Central memory CD8-positive, alpha-beta T cell (primary cell): ENCODE measurements at regions not wholly inside any gene's neighbourhood (a gene's known extent, or its start where the extent isn't known, plus 50 kb on each side); places are given as distances from the start of the nearest gene placed in this dataset.
"Not testable (repeated sequence)": the region's sequence is repeated elsewhere in the genome, so short reads cannot be mapped to it uniquely, and the experiment has no call there.

Source experiments
- ATAC-seq: fragments of 150-1000 bp; cut with Tn5 transposase; replicated peaks from 2 replicates; pipeline ENCODE4 v1.10.0; 2022; ENCODE audit warnings: mild to moderate bottlenecking, moderate FRiP score, moderate number of reproducible peaks; ENCODE audit not compliant: poor library complexity, severe bottlenecking; ENCODE audit errors: extremely low read depth
- DNase-seq, 2 donors: peaks; one replicate each; pipeline ENCODE4 v3.0.0; 2021; ENCODE audit warnings: low spot score in 2 of 2
- H3K27ac Mint-ChIP-seq: one replicate; pipeline ENCODE4 v1.8.0; 2022; ENCODE audit warnings: low read depth, mild to moderate bottlenecking, moderate library complexity, mixed read lengths
- H3K27me3 Mint-ChIP-seq: one replicate; pipeline ENCODE4 v1.8.0; 2022; ENCODE audit warnings: mixed read lengths
- H3K36me3 Mint-ChIP-seq: one replicate; pipeline ENCODE4 v1.8.0; 2022; ENCODE audit warnings: mild to moderate bottlenecking, moderate library complexity, mixed read lengths; ENCODE audit not compliant: insufficient read depth
- H3K4me1 Mint-ChIP-seq: one replicate; pipeline ENCODE4 v1.8.0; 2022; ENCODE audit warnings: mixed read lengths
- H3K4me3 Mint-ChIP-seq: one replicate; pipeline ENCODE4 v1.8.0; 2022; ENCODE audit warnings: mild to moderate bottlenecking, moderate library complexity, mixed read lengths
- H3K9me3 Mint-ChIP-seq: one replicate; pipeline ENCODE4 v1.8.0; 2022; ENCODE audit warnings: mixed read lengths

GRCh38 chr7:66413379-66414114 lies 208.4 kb downstream of the TPST1 start:
- no peaks in the 10 kb centered on the region for H3K4me1 Mint-ChIP-seq
- H3K27me3 Mint-ChIP-seq, result no peaks in the 10 kb centered on the region
- peak; percentile 82 for ATAC-seq
- H3K4me3 Mint-ChIP-seq, result peak overlapping the region; percentile 68
- H3K36me3 Mint-ChIP-seq, result peaks cover 7% of the 10 kb centered on the region
- peak; percentile 55 to 68 for DNase-seq
- no peaks in the 10 kb centered on the region for H3K9me3 Mint-ChIP-seq
- H3K27ac Mint-ChIP-seq, result peak overlapping the region; percentile 51

GRCh38 chr7:66415659-66416265 lies 210.6 kb downstream of the TPST1 start:
- Mint-ChIP-seq H3K27me3 (no peaks in the 10 kb centered on the region), H3K4me1 (no peaks in the 10 kb centered on the region), H3K36me3 (peaks cover 7% of the 10 kb centered on the region), H3K4me3 (no peak overlapping the region), H3K27ac (no peak overlapping the region), H3K9me3 (no peaks in the 10 kb centered on the region)
- DNase-seq (no peak), ATAC-seq (no peak)

DNA sequence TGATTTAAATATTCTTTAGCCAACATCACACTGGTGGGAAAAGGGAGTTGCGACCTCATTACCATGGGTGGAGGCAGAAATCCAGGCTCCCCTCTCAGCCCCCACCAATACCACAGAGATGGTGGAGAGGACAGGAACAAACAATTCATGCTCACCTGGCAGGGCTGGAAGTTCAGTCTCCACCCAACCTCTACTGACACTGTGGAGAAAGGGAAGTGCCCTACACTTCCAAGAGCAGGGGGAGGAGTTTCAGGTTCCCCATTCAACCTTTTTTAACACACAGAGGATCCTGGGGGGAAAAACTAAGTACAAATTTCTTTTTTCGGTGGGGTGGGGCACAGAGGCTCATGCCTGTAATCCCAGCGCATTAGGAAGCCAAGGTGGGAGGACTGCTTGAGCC lies 210.1 kb upstream of the KCTD7 start:
- ATAC-seq (no peak), DNase-seq (no peak)
- no peaks in the 10 kb centered on the region for H3K4me1 Mint-ChIP-seq
- peaks cover 1% of the 10 kb centered on the region for H3K36me3 Mint-ChIP-seq
- no peak overlapping the region for H3K27ac Mint-ChIP-seq
- H3K9me3 Mint-ChIP-seq, result no peaks in the 10 kb centered on the region
- H3K27me3 Mint-ChIP-seq, result no peaks in the 10 kb centered on the region
- no peak overlapping the region for H3K4me3 Mint-ChIP-seq

DNA sequence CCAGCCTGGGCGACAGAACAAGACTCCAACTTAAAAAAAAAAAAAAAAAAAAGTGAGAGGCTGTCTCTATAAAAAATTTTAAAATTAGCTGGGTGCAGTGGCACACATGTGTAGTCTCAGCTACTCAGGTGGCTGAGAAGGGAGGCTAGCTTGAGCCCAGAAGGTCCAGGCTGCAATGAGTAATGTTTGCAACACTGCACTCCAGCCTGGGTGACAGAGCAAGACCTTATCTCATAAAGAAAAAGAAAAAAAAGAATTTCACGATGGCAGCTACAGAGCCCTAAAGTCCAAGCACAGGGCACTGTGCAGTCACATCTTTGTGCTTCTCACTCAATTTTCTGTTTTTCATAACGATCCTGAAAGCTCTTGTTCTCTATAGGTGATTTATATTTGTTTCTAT lies 209.5 kb upstream of the KCTD7 start:
- Mint-ChIP-seq H3K4me1 (no peaks in the 10 kb centered on the region), H3K36me3 (no peaks in the 10 kb centered on the region), H3K27ac (no peak overlapping the region), H3K4me3 (no peak overlapping the region), H3K9me3 (no peaks in the 10 kb centered on the region), H3K27me3 (no peaks in the 10 kb centered on the region)
- no peak for ATAC-seq
- DNase-seq, result no peak

DNA sequence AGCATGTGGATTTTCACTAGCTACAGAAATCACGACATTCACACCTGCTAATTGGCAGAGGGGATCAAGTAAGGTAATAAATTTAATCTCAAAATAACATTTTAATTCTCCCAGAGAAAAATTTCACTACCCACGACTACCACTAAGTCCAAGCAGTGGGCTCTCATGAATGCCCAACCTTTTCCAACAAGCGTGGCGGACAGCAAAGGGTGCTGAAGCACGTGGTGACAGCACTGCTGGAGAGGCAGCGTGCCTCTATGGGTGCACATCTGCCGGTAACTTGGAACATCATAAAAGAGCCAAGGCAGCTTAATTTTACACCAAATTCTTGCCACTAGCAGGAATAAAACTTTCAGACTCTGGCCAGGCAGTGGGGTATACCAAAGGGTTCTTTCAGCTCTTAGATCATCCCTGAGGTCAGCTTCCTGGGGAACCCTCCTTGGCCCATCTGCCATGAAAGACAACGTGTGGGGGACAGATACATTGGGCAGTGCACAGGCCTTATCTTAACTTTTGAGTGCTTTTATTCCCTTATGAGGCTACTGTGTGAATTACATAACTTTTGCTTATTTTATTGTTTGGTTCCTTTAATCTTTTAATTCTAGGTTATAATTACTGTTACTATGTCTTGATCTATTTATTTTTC lies 206.7 kb upstream of the KCTD7 start:
- no peak overlapping the region for H3K4me3 Mint-ChIP-seq
- no peak overlapping the region for H3K27ac Mint-ChIP-seq
- no peaks in the 10 kb centered on the region for H3K4me1 Mint-ChIP-seq
- ATAC-seq (no peak), DNase-seq (no peak)
- peaks cover 3% of the 10 kb centered on the region for H3K36me3 Mint-ChIP-seq
- H3K27me3 Mint-ChIP-seq, result no peaks in the 10 kb centered on the region
- no peaks in the 10 kb centered on the region for H3K9me3 Mint-ChIP-seq

- DNase-seq (no peak), ATAC-seq (no peak)
- no peaks in the 10 kb centered on the region for H3K9me3 Mint-ChIP-seq
- H3K27me3 Mint-ChIP-seq, result no peaks in the 10 kb centered on the region
- H3K4me1 Mint-ChIP-seq, result no peaks in the 10 kb centered on the region
- no peak overlapping the region for H3K27ac Mint-ChIP-seq
- H3K4me3 Mint-ChIP-seq, result no peak overlapping the region
- H3K36me3 Mint-ChIP-seq, result peaks cover 3% of the 10 kb centered on the region
Measured at GRCh38 chr7:66423729-66424128, 205.0 kb upstream of the KCTD7 start.

GRCh38 chr7:66426332-66426731 lies 202.3 kb upstream of the KCTD7 start:
- H3K4me1 Mint-ChIP-seq, result no peaks in the 10 kb centered on the region
- H3K4me3 Mint-ChIP-seq, result no peak overlapping the region
- peaks cover 3% of the 10 kb centered on the region for H3K36me3 Mint-ChIP-seq
- no peaks in the 10 kb centered on the region for H3K9me3 Mint-ChIP-seq
- DNase-seq, result no peak
- ATAC-seq, result no peak
- no peaks in the 10 kb centered on the region for H3K27me3 Mint-ChIP-seq
- H3K27ac Mint-ChIP-seq, result no peak overlapping the region

GRCh38 chr7:66426996-66427395 lies 201.7 kb upstream of the KCTD7 start:
- Mint-ChIP-seq H3K27ac (no peak overlapping the region), H3K4me3 (no peak overlapping the region), H3K4me1 (no peaks in the 10 kb centered on the region), H3K36me3 (peaks cover 3% of the 10 kb centered on the region), H3K27me3 (no peaks in the 10 kb centered on the region), H3K9me3 (no peaks in the 10 kb centered on the region)
- ATAC-seq (no peak), DNase-seq (no peak)

- Mint-ChIP-seq H3K4me3 (no peak overlapping the region), H3K9me3 (no peaks in the 10 kb centered on the region), H3K27ac (no peak overlapping the region), H3K36me3 (peaks cover 3% of the 10 kb centered on the region), H3K27me3 (no peaks in the 10 kb centered on the region), H3K4me1 (no peaks in the 10 kb centered on the region)
- no peak for DNase-seq
- ATAC-seq, result no peak
Measured at GRCh38 chr7:66427956-66428355, 200.7 kb upstream of the KCTD7 start.

DNA sequence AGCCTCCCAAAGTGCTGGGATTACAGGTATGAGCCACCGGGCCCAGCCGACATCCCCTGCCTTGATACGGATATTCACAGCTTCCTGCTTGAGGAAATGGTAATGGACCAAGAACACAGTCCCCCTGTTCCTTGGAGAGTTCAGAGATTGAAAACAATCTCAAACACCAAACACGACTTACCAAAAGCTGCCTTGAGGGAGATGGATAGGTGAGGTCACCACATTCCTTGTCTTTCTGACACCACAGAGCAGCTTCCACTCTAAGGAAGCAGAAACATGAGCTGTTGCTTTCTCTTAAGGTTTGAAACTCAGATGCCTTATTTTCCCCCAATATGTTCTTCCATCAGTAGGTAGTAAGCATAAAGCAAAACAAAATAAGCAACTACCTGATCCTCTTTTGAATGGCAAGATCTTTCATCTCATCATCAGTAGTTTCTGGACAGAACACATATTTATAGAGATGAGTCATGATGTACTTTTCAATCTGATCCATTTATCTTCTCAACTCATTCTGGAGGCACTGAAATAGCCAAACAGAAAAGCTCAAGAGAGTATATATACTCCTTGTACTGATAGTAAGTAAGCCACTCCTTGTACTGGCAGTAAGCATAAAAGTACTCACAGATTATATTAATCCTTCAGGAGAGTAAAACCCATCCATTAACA lies 199.1 kb upstream of the KCTD7 start:
- H3K27me3 Mint-ChIP-seq, result no peaks in the 10 kb centered on the region
- ATAC-seq, result no peak
- no peak for DNase-seq
- no peaks in the 10 kb centered on the region for H3K9me3 Mint-ChIP-seq
- H3K27ac Mint-ChIP-seq, result no peak overlapping the region
- H3K36me3 Mint-ChIP-seq, result peaks cover 5% of the 10 kb centered on the region
- H3K4me3 Mint-ChIP-seq, result no peak overlapping the region
- no peaks in the 10 kb centered on the region for H3K4me1 Mint-ChIP-seq

DNA sequence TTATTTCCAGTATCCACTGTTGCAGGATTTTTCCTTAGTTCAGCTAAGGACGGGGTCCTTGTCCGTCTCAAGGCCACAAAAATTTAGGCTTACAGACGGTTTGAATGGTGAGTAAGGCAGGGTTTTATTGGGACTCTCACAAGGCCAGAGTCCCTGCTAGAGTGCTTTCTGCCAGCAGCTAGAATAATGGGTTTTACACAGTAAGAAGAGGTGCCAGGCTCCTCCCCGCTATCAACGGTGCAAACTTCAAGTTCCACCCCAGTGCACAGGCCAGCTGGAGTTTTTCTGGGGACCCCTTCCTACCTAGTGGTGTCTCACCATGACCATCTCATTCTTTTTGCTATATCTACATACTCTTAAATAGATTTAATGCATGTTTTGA lies 198.5 kb upstream of the KCTD7 start:
- no peak overlapping the region for H3K27ac Mint-ChIP-seq

GRCh38 chr7:66438703-66439405 lies 189.8 kb upstream of the KCTD7 start:
- H3K27ac Mint-ChIP-seq, ATAC-seq, H3K4me3 Mint-ChIP-seq, DNase-seq, H3K36me3 Mint-ChIP-seq, H3K4me1 Mint-ChIP-seq, H3K27me3 Mint-ChIP-seq, H3K9me3 Mint-ChIP-seq: not testable (repeated sequence)

More for the DNA sequence above, 198.5 kb upstream of the KCTD7 start:
- H3K9me3 Mint-ChIP-seq, result no peaks in the 10 kb centered on the region
- ATAC-seq (no peak), DNase-seq (no peak)
- H3K4me3 Mint-ChIP-seq, result no peak overlapping the region
- H3K4me1 Mint-ChIP-seq, result no peaks in the 10 kb centered on the region
- no peaks in the 10 kb centered on the region for H3K27me3 Mint-ChIP-seq
- H3K36me3 Mint-ChIP-seq, result peaks cover 5% of the 10 kb centered on the region
